ENCODE measurements at regions not wholly inside any gene's neighbourhood (a gene's known extent, or its start where the extent isn't known, plus 50 kb on each side); places are given as distances from the start of the nearest gene placed in this dataset.

DNA sequence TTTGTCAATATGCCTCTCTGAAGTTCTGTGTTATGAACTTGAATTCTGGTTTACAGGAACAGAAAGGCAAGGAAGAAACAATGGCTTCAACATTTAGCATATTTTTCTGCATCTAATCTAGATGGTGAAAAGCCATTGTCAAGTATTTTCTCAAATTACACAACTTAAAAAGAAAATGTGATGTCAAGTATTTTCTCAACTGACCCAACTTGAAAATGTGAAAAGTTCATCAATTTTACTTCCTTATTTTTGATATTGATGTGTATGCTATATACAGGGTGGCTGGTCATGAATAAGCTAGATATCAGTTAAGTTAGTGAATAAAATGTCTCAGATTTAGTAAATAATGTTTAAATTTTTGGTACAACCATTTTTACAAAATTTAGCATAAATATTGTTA is 196.7 kb downstream of the ALX1 start:
- intact Hi-C loops (cut with DNase I) = no loop called here
- no peak overlapping the region for H3K4me3 ChIP-seq (replicated peaks in 1 of 3)
- H3K4me1 ChIP-seq = no peaks in the 10 kb centered on the region
- H3K36me3 ChIP-seq = no peaks in the 10 kb centered on the region
- DNase-seq = no peak
- TF ChIP-seq, protein P1, sequence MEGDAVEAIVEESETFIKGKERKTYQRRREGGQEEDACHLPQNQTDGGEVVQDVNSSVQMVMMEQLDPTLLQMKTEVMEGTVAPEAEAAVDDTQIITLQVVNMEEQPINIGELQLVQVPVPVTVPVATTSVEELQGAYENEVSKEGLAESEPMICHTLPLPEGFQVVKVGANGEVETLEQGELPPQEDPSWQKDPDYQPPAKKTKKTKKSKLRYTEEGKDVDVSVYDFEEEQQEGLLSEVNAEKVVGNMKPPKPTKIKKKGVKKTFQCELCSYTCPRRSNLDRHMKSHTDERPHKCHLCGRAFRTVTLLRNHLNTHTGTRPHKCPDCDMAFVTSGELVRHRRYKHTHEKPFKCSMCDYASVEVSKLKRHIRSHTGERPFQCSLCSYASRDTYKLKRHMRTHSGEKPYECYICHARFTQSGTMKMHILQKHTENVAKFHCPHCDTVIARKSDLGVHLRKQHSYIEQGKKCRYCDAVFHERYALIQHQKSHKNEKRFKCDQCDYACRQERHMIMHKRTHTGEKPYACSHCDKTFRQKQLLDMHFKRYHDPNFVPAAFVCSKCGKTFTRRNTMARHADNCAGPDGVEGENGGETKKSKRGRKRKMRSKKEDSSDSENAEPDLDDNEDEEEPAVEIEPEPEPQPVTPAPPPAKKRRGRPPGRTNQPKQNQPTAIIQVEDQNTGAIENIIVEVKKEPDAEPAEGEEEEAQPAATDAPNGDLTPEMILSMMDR (IDR thresholded peaks at IDR 0.05) = no peak
- no peak for TF ChIP-seq POLR2A (IDR thresholded peaks at IDR 0.05)
- no peaks in the 10 kb centered on the region for H3K27me3 ChIP-seq
- no peak overlapping the region for H3K27ac ChIP-seq
- no peaks in the 10 kb centered on the region for H3K9me3 ChIP-seq

DNA sequence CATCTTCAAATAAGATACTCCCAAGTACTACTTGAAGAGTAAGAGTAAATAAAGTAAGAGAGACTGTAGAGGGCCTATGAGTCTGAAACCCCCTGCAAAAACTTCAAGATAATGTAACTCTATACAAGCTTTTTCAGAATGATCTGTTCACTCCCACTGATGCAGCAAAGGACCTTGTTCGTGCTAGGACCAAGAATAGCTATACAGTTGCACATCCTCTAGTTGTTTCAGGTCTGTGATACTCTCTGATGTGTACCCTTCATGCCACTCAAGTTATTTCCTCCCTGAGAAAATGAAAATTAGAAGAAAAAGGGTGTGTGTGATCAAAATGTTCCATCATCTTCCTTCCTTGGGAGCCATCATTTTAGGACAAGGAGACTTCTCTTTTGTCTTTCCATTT is 204.4 kb downstream of the ALX1 start:
- TF ChIP-seq, protein P1 (IDR thresholded peaks at IDR 0.05) = no peak
- no peak for TF ChIP-seq POLR2A (IDR thresholded peaks at IDR 0.05)
- no peaks in the 10 kb centered on the region for H3K27me3 ChIP-seq
- H3K27ac ChIP-seq = no peak overlapping the region
- no peaks in the 10 kb centered on the region for H3K36me3 ChIP-seq
- DNase-seq = no peak
- 39 to 66% methylated on average over 1 of the region's 1 CpG for WGBS, 2 donors
- no peaks in the 10 kb centered on the region for H3K4me1 ChIP-seq
- H3K4me3 ChIP-seq (replicated peaks in 1 of 3) = no peak overlapping the region
- no peaks in the 10 kb centered on the region for H3K9me3 ChIP-seq
- intact Hi-C loops (cut with DNase I) = no loop called here

DNA sequence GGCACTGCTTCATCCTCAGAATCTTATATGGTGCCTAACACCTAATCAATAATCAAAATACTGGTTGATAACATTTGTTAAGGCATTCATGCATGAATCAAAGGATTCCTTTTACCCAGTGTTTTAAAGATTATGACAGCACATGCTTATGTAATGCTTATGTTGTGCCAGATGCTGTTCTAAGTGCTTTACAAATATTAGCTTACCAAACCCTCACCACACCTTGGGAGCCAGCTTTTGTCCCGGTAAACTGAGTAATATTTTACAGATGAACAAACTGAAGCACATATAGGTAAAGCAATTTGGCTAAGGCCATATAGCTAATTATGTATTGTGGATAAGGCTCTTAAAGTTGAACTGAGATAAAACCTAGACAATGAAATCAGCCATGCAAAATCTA is 209.2 kb downstream of the ALX1 start:
- WGBS, 2 donors = 64 to 87% methylated on average over 1 of the region's 1 CpG
- no peak overlapping the region for H3K27ac ChIP-seq
- no peaks in the 10 kb centered on the region for H3K27me3 ChIP-seq
- H3K36me3 ChIP-seq = no peaks in the 10 kb centered on the region
- intact Hi-C loops (cut with DNase I) = no loop called here
- no peak overlapping the region for H3K4me3 ChIP-seq (replicated peaks in 1 of 3)
- TF ChIP-seq, protein P1 (IDR thresholded peaks at IDR 0.05) = no peak
- TF ChIP-seq POLR2A (IDR thresholded peaks at IDR 0.05) = no peak
- H3K4me1 ChIP-seq = no peaks in the 10 kb centered on the region
- no peaks in the 10 kb centered on the region for H3K9me3 ChIP-seq
- no peak for DNase-seq

DNA sequence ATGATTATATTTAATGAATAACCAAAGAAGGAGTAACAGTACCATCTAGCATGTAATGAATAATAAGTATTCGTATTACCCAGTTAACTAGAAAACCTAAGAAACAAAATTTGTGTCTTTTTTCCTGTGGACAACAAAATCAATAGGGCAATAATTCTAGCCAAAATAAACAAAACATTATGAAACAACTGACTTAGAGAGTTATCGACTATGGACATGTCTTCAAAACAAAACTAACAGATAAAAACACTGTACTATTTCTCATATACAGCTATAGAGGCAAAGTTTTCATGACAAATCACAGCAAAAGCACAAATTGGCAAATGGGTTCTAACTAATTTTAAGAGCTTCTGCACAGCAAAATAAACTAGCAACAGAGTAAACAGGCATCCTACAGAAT is 224.1 kb downstream of the ALX1 start:
- H3K9me3 ChIP-seq = no peaks in the 10 kb centered on the region
- H3K27ac ChIP-seq = no peak overlapping the region
- H3K36me3 ChIP-seq = no peaks in the 10 kb centered on the region
- intact Hi-C loops (cut with DNase I) = no loop called here
- no peak overlapping the region for H3K4me3 ChIP-seq (replicated peaks in 1 of 3)
- no peak for TF ChIP-seq POLR2A (IDR thresholded peaks at IDR 0.05)
- TF ChIP-seq, protein P1 (IDR thresholded peaks at IDR 0.05) = no peak
- WGBS, 2 donors = 83 to 88% methylated on average over 2 of the region's 2 CpGs
- DNase-seq = no peak
- no peaks in the 10 kb centered on the region for H3K27me3 ChIP-seq
- H3K4me1 ChIP-seq = no peaks in the 10 kb centered on the region

DNA sequence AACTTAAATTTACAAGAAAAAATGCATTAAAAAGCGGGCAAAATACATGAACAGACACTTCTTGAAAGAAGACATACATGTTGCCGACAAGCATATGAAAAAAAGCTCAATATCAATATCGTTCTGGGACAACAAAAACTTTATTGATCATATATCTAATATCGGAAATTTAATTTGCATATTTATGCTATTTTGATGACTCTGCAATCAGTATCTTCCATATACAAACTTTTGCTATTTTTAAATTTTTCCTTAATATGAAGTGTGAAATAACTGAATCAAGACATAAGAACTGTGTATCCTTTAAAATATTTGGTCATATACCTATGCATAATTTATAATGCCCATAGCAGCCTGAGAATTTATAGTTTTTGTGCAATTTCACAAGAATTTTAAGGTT is 224.6 kb downstream of the ALX1 start:
- Histone ChIP-seq H3K9me3 (no peaks in the 10 kb centered on the region), H3K4me3 (replicated peaks in 1 of 3) (no peak overlapping the region), H3K4me1 (no peaks in the 10 kb centered on the region), H3K27me3 (no peaks in the 10 kb centered on the region), H3K27ac (no peak overlapping the region), H3K36me3 (no peaks in the 10 kb centered on the region)
- no peak for TF ChIP-seq POLR2A (IDR thresholded peaks at IDR 0.05)
- TF ChIP-seq, protein P1 (IDR thresholded peaks at IDR 0.05) = no peak
- DNase-seq = no peak
- intact Hi-C loops (cut with DNase I) = no loop called here
- 94 to 96% methylated on average over 4 of the region's 4 CpGs for WGBS, 2 donors
